ENCODE measurements at regions not wholly inside any gene's neighbourhood (a gene's known extent, or its start where the extent isn't known, plus 50 kb on each side); places are given as distances from the start of the nearest gene placed in this dataset.

DNA sequence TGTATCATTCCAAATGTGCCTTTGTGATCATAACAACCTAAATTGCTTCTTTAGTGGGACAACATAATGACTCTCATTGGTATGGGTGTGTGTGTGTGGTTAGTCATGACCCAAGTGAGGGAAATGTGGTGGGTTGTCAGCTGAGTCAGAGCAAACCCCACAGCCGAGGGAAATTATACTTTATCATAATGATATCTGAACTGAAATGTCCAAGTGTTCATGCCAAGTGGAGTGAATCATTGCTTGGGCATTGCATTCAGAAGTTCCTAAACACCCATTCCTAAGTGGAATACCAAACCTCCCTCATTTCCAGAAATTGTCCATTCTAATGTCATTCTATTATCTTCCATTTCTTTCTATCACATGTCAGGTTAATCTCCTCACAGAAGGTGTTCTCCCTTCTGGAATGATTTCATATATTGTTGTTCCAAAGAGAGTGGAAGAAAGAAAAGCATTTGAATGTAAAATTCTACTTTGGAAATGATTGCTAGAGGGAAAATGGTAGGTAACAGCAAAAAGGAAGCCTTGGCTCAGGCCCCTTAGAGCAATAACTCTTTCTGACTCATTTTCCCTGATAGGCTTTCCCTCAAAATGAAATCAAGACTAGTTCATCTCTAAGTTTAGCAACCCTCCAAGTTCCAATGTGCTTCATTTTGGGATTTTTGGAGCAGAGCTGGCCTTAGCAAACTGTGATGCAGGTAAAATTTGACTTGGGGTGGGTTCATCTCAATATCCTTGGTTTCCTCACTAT is 230.7 kb upstream of the KCNIP4 start:
- Histone ChIP-seq H2AFZ (ENCODE audit: control insufficient read depth, low read depth, low read length) (no peak overlapping the region), H3K79me2 (ENCODE audit: control insufficient read depth, insufficient read depth, low read length) (no peaks in the 10 kb centered on the region), H3K36me3 (ENCODE audit: control insufficient read depth in 2 of 2, insufficient read depth in 2 of 2, low read length in 1 of 2) (no peaks in the 10 kb centered on the region), H4K20me1 (ENCODE audit: control insufficient read depth, insufficient read depth) (no peaks in the 10 kb centered on the region), H3K4me2 (ENCODE audit: control insufficient read depth, insufficient read depth) (no peak overlapping the region), H3K27me3 (replicated peaks in 1 of 2; ENCODE audit: control insufficient read depth in 2 of 2, insufficient read depth in 2 of 2, low read length in 1 of 2) (no peaks in the 10 kb centered on the region), H3K27ac (ENCODE audit: control insufficient read depth, insufficient read depth) (no peak overlapping the region), H3K9ac (ENCODE audit: control insufficient read depth, insufficient read depth, low read length) (no peak overlapping the region), H3K4me3 (no peak overlapping the region), H3K4me1 (ENCODE audit: control insufficient read depth, insufficient read depth, low read length) (no peaks in the 10 kb centered on the region), H3K9me3 (replicated peaks; ENCODE audit: control insufficient read depth, insufficient read depth, low read length) (no peaks in the 10 kb centered on the region; the same call in 2 of the 3 replicates)
- intact Hi-C loops (cut with micrococcal nuclease; ENCODE audit: unreplicated experiment) (no loop called here), in situ Hi-C loops (cut with MboI) (no loop called here)
- no TSS peak for BruUV-seq (replicated peaks)
- ChIA-PET SMC1A (ENCODE audit: uncharacterized antibody, unreplicated experiment) (no interaction called here), CTCF (no interaction called here), RAD21 (ENCODE audit: unreplicated experiment) (no interaction called here), POLR2A (no interaction called here)
- no peak for ATAC-seq
- no peak for FAIRE-seq
- 0% methylated on average over 1 of the region's 1 CpG for WGBS (ENCODE audit: insufficient coverage, insufficient replicate concordance, low lambda C conversion rate, missing lambda C conversion rate)
- no peak for DNase-seq (ENCODE audit: low read depth, low spot score)
- TF ChIP-seq, protein P1, sequence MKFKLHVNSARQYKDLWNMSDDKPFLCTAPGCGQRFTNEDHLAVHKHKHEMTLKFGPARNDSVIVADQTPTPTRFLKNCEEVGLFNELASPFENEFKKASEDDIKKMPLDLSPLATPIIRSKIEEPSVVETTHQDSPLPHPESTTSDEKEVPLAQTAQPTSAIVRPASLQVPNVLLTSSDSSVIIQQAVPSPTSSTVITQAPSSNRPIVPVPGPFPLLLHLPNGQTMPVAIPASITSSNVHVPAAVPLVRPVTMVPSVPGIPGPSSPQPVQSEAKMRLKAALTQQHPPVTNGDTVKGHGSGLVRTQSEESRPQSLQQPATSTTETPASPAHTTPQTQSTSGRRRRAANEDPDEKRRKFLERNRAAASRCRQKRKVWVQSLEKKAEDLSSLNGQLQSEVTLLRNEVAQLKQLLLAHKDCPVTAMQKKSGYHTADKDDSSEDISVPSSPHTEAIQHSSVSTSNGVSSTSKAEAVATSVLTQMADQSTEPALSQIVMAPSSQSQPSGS (IDR thresholded peaks at IDR 0.05; ENCODE audit: low read length) = no peak
- TF ChIP-seq MTA3 (IDR thresholded peaks at IDR 0.05; ENCODE audit: borderline replicate concordance, low read length) = no peak
- TF ChIP-seq SMAD5 (IDR thresholded peaks at IDR 0.05; ENCODE audit: low read depth) = no peak
- no peak for TF ChIP-seq LARP7 (IDR thresholded peaks at IDR 0.05)
- TF ChIP-seq FOXM1 (IDR thresholded peaks at IDR 0.05; ENCODE audit: low read depth, low read length) = no peak
- TF ChIP-seq SUPT20H (IDR thresholded peaks at IDR 0.05; ENCODE audit: borderline replicate concordance, control insufficient read depth, low read depth, low read length) = no peak
- no peak for TF ChIP-seq ZNF384 (IDR thresholded peaks at IDR 0.05; ENCODE audit: borderline replicate concordance, low read depth, low read length)
- TF ChIP-seq, protein P2, sequence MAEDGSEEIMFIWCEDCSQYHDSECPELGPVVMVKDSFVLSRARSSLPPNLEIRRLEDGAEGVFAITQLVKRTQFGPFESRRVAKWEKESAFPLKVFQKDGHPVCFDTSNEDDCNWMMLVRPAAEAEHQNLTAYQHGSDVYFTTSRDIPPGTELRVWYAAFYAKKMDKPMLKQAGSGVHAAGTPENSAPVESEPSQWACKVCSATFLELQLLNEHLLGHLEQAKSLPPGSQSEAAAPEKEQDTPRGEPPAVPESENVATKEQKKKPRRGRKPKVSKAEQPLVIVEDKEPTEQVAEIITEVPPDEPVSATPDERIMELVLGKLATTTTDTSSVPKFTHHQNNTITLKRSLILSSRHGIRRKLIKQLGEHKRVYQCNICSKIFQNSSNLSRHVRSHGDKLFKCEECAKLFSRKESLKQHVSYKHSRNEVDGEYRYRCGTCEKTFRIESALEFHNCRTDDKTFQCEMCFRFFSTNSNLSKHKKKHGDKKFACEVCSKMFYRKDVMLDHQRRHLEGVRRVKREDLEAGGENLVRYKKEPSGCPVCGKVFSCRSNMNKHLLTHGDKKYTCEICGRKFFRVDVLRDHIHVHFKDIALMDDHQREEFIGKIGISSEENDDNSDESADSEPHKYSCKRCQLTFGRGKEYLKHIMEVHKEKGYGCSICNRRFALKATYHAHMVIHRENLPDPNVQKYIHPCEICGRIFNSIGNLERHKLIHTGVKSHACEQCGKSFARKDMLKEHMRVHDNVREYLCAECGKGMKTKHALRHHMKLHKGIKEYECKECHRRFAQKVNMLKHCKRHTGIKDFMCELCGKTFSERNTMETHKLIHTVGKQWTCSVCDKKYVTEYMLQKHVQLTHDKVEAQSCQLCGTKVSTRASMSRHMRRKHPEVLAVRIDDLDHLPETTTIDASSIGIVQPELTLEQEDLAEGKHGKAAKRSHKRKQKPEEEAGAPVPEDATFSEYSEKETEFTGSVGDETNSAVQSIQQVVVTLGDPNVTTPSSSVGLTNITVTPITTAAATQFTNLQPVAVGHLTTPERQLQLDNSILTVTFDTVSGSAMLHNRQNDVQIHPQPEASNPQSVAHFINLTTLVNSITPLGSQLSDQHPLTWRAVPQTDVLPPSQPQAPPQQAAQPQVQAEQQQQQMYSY (CRISPR knock-in tag; IDR thresholded peaks at IDR 0.05) = no peak
- no peak for TF ChIP-seq SMAD1 (IDR thresholded peaks at IDR 0.05; ENCODE audit: low read depth, partially characterized antibody)
